ENCODE measurements at regions not wholly inside any gene's neighbourhood (a gene's known extent, or its start where the extent isn't known, plus 50 kb on each side); places are given as distances from the start of the nearest gene placed in this dataset.

DNA sequence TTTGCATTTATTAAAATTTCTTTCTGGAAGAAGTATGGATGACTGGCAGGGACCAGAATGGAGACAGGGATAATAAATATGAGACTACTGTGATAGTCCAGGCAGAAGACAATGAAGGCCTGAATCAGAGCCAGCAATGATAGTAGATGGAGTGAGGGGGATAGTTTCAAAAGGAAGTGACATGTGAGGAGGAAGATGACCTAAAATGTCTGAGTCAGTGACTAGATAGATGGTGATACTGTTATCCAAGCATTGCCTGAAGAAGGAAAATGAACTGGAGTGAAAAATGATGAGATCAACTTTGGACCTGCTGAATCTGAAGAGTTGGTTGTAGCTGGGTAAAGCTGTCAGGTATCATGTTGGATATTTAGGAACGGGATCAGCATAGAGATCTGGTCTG, 158.3 kb upstream of the KLF7 start:
- DNase-seq (ENCODE audit: low spot score) = no peak

DNA sequence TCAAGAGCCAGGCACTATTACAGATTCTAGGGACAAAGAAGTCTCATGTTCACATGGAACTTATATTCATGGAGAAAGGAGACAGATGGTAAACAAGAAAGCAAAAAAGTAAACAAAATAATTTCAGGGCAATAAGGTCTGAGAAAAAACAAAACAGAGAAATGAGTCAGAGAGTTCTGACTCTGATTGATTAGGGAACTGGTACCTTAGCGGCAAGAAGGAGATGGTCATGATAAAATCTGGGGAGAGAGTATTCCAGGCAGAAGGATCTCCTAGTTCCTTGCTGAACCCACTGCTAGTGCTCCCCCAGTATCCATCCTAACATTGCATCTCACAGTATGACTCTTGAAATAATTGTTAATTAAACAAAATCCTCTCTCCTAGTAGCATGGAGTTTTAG, 161.8 kb upstream of the KLF7 start:
- DNase-seq (ENCODE audit: low spot score) = no peak

DNA sequence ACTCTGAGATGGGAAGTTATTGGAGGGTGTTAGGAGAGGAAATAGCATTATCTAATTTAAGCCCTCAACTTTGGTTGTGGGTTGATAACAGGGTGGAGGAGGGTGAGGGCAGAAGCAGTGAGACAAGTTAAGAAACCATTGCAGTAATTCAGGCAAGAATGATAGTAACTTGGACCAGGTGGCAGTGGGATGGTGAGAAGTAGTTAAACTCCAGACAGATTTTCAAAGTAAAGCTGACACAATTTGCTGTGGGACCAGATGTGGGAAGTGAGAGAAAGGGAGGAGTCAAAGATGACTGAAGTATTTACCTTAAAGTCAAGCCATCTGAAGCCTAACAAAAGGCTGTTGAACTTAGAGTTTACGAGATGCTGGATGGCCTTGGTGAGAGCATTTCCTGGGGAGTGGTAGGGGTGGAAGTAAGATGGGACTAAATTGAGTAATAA, 163.2 kb upstream of the KLF7 start:
- DNase-seq (ENCODE audit: low spot score) = no peak

DNA sequence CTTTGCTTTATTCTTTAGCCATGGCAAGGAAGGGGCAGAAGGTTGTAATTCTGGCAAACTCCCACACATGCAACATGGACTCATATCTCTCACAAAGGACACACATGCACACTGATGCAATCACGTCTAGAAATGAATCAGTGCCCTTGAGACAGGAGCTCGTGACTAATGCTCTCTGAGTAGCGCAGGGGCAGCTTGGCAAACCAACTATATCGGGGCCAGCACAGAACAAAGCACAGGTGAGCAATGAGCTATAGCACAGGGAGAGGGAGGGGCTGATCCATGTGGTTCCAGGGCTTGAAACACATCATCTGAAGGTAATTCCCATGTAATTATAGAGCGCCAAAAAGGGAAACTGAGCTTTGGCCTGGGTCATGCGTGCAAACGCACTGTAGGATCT, 165.2 kb upstream of the KLF7 start:
- DNase-seq (ENCODE audit: low spot score) = peak; percentile 38

DNA sequence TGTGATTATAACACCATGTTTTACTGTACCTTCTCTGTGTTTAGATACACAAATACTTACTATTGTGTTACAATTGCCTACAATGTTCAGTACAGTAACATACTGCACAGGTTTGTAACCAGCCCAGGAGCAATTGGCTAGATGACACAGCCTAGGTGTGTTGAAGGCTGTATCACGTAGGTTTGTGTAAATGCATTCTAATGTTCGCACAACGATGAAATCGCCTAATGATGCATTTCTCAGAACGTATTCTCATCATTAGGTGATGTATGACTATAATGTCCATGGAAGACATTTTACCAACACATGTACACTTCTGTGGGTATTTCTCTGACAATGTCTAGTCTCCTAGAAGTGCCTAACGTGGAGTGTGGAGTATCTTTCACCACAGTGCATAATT, 165.9 kb upstream of the KLF7 start:
- no peak for DNase-seq (ENCODE audit: low spot score)

GRCh38 chr2:207332480-207333212, 166.9 kb upstream of the KLF7 start:
- DNase-seq (ENCODE audit: low spot score) = no peak

DNA sequence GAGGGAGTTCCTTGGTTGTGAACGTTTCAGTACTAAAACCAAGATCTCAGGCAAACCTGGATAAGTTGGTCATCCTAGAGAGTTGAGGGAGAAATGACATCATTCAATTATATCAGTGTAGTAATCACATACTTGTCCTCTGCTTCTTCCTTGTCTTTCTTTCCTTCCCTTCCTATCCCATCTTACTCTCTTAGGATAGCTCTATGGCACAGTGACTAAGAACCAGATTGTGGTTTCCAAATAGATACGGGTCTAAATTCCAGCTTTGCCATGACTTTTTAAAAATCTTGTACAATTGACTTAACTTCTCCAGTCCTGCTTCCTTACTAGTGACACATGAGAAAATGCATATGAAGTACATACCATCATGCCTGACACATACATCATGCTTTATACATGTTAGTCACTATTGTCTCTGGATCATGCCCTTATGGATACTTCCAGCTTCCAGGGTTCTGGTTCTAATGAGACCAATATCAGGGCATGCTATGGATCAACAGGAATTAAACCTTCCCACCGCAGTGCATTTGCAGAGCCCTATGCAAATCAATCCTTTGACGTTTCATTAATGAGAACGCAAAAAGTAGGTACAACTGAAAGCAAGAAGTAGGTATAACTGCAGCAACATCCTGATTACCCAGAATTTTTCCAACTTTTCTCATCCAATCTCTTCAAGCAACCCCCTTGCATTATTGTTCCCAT, 168.0 kb upstream of the KLF7 start:
- DNase-seq (ENCODE audit: low spot score) = no peak

DNA sequence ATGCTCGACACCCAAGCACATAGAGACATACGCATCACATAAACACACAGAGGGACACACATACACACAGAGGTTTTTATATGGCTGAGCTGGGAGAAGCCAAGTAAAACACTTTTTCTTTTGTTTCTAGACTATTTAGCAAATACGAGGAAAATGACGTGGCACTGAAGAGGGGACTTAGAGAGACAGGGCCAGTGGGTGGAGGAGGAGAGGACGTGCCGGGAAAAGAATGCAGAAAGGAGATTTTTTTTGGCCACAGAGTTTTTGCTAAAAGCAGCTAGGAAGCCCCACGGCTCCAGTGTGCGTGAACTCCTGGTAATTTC, 168.5 kb upstream of the KLF7 start:
- no peak for DNase-seq (ENCODE audit: low spot score)

DNA sequence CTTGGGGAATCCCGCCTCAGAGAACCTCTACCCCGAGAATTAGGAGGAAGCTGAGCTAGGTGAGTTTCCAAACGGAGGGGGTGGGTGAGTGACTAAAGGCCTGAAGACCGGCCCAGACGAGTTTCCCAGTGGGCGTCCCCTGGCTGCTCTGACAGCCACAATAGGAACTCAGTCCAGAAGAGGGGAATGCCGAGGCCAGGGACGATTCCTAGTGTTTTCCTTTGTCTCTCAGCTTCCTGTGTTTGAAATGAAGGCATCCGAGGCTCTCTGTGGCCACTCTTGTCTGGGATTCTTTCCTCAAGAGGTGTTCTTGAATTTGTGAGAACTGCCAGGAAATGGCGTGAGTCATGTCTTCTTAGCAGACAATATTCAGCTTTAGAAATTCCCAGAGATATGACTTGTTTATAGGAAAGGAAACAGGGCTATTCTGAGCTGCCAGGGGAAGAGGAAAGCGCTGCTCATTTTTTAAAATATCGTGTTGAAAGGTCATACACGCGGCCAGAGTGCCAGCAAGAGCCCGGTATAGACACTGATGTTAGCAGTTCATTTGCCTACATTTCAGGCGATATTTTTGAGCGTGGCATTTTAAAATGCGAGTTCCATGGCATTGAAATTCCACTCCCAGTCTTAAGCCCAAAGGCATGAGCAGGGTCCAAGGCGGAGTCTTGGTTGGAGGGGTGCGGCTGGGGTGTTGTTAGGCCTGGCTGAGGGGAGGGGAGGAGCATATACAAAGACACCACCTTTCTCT, 169.1 kb upstream of the KLF7 start:
- DNase-seq (ENCODE audit: low spot score) = no peak

- DNase-seq (ENCODE audit: low spot score) = no peak
Measured at GRCh38 chr2:207337234-207338219, 171.8 kb upstream of the KLF7 start.

DNA sequence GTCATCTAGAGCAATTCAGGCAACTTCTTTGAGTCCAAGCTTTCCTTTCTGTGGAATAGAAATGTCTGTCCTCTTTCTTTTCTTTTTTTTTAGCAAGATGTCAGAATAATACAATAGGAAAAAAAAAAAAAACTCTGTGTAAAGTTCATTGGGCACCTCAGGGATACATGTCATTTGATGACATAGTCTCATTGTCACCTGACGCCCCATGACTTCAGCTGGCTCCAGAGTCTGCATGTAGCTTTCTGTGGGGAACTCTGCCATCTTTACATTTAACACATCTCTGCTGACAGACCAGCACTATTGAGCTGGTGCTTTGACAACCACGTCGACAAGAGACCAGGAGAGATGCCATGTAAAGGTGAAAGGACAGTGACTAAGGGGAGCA, 172.5 kb upstream of the KLF7 start:
- no peak for DNase-seq (ENCODE audit: low spot score)

- DNase-seq (ENCODE audit: low spot score) = no peak
Measured at GRCh38 chr2:207338610-207339009, 172.9 kb upstream of the KLF7 start.

GRCh38 chr2:207341112-207341750, 175.5 kb upstream of the KLF7 start:
- peak; percentile 53 for DNase-seq (ENCODE audit: low spot score)

DNA sequence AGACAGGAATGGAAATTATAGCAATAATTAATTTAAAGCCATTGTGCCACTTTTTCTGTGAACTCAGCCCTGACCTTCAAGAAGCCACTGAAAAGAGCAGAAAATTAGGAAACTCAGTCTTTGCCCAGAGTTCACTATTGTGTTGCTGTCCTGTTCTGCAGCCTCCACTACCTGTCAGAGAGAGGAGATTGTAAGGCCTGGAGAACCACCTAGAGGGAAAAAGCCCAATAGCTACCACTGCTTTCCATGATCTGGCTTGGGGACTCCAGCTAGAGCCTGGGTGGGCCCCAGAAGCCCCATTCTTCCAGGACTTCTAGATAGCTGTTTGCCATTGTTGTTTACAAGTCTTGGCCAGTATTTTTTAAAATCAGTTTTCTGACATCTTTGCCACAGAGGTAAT, 176.1 kb upstream of the KLF7 start:
- peak; percentile 42 for DNase-seq (ENCODE audit: low spot score)

DNA sequence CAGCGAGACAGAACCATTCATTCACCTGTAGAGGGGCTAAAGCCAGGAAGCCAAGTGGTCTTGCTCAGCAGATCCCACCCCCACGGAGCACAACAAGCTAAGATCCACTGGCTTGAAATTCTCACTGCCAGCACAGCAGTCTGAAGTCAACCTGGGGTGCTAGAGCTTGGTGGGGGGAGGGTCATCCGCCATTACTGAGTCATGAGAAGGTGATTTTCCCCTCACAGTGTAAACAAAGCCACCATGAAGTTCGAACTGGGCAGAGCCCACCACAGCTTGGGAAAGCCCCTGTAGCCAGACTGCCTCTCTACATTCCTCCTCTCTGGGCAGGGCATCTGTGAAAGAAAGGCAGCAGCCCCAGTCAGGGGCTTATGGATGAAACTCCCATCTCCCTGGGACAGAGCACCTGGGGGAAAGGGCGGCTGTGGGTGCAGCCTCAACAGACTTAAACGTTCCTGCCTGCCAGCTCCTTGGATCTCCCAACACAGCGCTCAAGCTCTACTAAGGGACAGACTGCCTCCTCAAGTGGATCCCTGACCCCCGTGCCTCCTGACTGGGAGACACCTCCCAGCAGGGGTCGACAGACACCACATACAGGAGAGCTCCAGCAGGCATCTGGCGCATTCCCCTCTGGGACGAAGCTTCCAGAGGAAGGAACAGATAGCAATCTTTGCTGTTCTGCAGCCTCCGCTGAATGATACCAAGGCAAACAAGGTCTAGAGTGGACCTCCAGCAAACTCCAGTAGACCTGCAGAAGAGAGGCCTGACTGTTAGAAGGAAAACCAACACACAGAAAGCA, 179.0 kb upstream of the KLF7 start:
- peak; percentile 68 for DNase-seq (ENCODE audit: low spot score)

- DNase-seq (ENCODE audit: low spot score) = no peak
Measured at GRCh38 chr2:207351171-207351570, 178.6 kb upstream of the CREB1 start.

GRCh38 chr2:207352978-207353671, 176.6 kb upstream of the CREB1 start:
- no peak for DNase-seq (ENCODE audit: low spot score)

DNA sequence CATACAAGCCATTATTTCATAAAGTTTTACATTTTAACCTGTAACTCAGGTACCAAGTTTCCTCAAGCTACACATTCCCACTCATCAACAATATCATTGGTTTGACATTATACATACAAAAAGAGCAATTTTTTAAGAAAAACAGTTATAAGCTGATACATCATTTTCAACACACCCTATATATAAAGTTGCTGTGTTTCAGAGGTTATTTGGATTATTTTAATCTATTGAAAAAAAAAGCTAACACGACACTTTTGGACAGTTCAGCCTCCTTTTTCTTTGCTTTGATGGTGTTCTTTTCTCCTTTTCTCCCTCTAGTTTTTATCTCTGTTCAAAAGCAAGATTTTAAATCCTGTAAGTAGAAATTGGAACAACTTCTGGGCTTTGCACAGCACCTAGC, 175.9 kb upstream of the CREB1 start:
- no peak for DNase-seq (ENCODE audit: low spot score)

DNA sequence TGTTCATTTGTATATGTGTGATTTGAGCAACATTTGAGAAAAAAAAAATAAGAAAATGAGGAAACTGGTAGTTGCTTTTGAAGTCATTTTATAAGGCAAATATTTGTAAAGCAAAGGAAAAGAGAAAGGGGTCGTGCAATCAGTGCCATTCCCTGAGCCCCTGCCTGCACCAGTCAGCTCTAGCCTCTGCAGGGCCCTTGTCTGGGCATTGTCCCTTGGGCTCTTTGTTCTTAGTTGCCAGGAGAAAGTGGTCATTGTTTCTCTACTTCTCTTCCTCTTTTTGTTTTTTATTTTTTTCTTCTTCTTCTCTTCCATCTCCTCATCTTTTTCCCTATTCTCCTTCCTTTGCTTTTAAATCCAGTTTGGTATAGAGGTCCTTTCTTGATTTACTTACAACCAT, 175.3 kb upstream of the CREB1 start:
- no peak for DNase-seq (ENCODE audit: low spot score)

DNA sequence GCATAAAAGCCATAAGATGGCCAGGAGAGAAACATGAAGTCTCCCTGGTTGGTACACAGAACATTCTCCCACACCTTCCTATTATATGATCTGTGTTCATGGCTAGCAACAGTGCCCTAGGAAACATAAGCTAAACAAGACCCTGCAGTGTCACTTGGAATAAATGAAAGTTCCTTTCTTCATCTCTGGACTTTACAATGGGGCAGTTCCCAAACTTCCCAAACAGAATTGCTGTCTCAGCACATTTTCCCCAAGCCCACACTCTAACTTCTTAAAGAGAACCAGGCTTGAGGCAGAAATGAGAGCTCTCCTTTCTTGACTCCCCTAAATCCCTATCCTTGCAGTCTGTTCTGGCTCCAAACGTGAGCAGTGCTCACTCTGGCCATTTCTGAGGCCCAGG, 173.2 kb upstream of the CREB1 start:
- no peak for DNase-seq (ENCODE audit: low spot score)

Data from SK-N-DZ (cell line).